ENCODE measurements at regions not wholly inside any gene's neighbourhood (a gene's known extent, or its start where the extent isn't known, plus 50 kb on each side); places are given as distances from the start of the nearest gene placed in this dataset.

DNA sequence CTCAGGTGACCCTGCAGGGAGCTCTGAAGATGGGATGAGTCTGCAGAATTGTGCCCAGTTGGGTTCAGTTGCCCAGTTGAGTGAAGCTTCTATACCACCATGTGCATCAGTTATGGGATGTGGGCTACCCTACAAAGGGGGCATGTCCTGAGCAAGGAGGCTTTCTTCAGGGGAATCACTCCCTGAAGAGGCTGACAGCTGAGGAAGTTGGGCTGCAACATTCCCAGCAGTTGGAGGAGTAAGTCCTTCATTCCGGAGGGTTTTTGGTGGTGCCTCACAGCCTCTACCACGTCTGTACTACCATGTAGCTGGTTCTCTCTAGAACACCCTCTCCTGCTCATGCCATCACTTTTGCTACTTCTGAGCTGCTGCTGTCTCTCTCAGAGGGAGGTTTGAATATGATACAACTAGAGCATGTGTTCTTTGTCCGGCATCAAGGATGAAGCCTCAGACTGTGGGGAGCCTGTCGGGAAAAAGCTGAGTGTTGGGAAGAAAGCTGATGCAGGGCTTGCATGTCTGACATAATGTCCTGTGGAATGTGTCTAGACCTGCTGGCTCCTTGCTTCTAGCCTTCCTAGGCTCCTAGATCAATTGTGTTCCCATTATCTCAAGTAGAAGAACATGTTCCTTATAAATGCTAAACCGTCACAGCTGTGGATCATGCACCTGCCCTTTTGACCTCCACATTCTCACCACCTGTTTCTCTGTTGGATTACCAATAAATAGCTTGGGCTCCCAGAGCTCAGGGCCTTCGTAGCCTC lies 355.8 kb downstream of the CCSER2 start:
- TF ChIP-seq, protein P1, sequence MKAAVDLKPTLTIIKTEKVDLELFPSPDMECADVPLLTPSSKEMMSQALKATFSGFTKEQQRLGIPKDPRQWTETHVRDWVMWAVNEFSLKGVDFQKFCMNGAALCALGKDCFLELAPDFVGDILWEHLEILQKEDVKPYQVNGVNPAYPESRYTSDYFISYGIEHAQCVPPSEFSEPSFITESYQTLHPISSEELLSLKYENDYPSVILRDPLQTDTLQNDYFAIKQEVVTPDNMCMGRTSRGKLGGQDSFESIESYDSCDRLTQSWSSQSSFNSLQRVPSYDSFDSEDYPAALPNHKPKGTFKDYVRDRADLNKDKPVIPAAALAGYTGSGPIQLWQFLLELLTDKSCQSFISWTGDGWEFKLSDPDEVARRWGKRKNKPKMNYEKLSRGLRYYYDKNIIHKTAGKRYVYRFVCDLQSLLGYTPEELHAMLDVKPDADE (IDR thresholded peaks at IDR 0.05): no peak
- TF ChIP-seq, protein P2, sequence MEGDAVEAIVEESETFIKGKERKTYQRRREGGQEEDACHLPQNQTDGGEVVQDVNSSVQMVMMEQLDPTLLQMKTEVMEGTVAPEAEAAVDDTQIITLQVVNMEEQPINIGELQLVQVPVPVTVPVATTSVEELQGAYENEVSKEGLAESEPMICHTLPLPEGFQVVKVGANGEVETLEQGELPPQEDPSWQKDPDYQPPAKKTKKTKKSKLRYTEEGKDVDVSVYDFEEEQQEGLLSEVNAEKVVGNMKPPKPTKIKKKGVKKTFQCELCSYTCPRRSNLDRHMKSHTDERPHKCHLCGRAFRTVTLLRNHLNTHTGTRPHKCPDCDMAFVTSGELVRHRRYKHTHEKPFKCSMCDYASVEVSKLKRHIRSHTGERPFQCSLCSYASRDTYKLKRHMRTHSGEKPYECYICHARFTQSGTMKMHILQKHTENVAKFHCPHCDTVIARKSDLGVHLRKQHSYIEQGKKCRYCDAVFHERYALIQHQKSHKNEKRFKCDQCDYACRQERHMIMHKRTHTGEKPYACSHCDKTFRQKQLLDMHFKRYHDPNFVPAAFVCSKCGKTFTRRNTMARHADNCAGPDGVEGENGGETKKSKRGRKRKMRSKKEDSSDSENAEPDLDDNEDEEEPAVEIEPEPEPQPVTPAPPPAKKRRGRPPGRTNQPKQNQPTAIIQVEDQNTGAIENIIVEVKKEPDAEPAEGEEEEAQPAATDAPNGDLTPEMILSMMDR (conservative IDR thresholded peaks at IDR 0.05; ENCODE audit: low read depth in 2 of 2): no peak

All from GM23338 (cell line).